ENCODE measurements at regions not wholly inside any gene's neighbourhood (a gene's known extent, or its start where the extent isn't known, plus 50 kb on each side); places are given as distances from the start of the nearest gene placed in this dataset.
"Not testable (repeated sequence)": the region's sequence is repeated elsewhere in the genome, so short reads cannot be mapped to it uniquely, and the experiment has no call there.

GRCh38 chr7:68887116-68887515 is 711.2 kb upstream of the AUTS2 start:
- H2BK120ac ChIP-seq (ENCODE audit: low read depth, low read length); H3K23ac ChIP-seq (ENCODE audit: low read depth, low read length); DNase-seq; H2AFZ ChIP-seq (replicated peaks; ENCODE audit: low read length, poor library complexity); H3K14ac ChIP-seq (replicated peaks; ENCODE audit: low read depth, low read length); H2AK9ac ChIP-seq (replicated peaks; ENCODE audit: low read depth, low read length, poor library complexity); H2BK20ac ChIP-seq (ENCODE audit: low read depth, low read length); H2AK5ac ChIP-seq (ENCODE audit: low read depth, low read length); H4K8ac ChIP-seq (ENCODE audit: low read depth in 2 of 2, low read length in 2 of 2); H3K9ac ChIP-seq (ENCODE audit: low read depth, low read length); ATAC-seq (ENCODE audit: low read depth); H3K4me1 ChIP-seq (ENCODE audit: control insufficient read depth, insufficient read depth, low read length); H4K5ac ChIP-seq (ENCODE audit: low read depth, low read length); H3K4me2 ChIP-seq (ENCODE audit: low read depth, low read length); H3K27ac ChIP-seq (ENCODE audit: insufficient read depth, low read length); H4K91ac ChIP-seq (ENCODE audit: insufficient read depth, low read depth, low read length); in situ Hi-C loops (cut with MboI; ENCODE audit: low sequenced_read_pairs); dilution Hi-C loops (cut with HindIII; ENCODE audit: low sequenced_read_pairs, unreplicated experiment); H3K9me1 ChIP-seq (ENCODE audit: insufficient read depth, low read length); intact Hi-C loops (cut with micrococcal nuclease); H2BK5ac ChIP-seq (ENCODE audit: low read depth, low read length, poor library complexity, severe bottlenecking); BruUV-seq (replicated peaks); H2BK15ac ChIP-seq (ENCODE audit: low read depth, low read length); H3K27me3 ChIP-seq (ENCODE audit: control insufficient read depth, insufficient read depth, low read length); H4K20me1 ChIP-seq (ENCODE audit: insufficient read depth, low read length); H3K18ac ChIP-seq (ENCODE audit: low read depth, low read length); H3K79me1 ChIP-seq (ENCODE audit: low read depth in 1 of 2, low read length in 2 of 2); H3K9me3 ChIP-seq (ENCODE audit: control insufficient read depth, insufficient read depth, low read length); H3K4ac ChIP-seq (ENCODE audit: low read depth, low read length); H3K4me3 ChIP-seq (ENCODE audit: insufficient read depth, low read depth, low read length); CTCF ChIA-PET; H3K36me3 ChIP-seq (ENCODE audit: control insufficient read depth, insufficient read depth, low read length); POLR2A ChIA-PET (ENCODE audit: unreplicated experiment); H3K56ac ChIP-seq (ENCODE audit: extremely low read depth, insufficient read depth, low read length): not testable (repeated sequence)
- no CpG with 5 or more reads among the region's 1 CpG for WGBS, 2 experiments (ENCODE audit: extremely low coverage in 2 of 2, insufficient read length in 1 of 2)

All from IMR-90 (cell line).